ENCODE measurements at regions not wholly inside any gene's neighbourhood (a gene's known extent, or its start where the extent isn't known, plus 50 kb on each side); places are given as distances from the start of the nearest gene placed in this dataset.

DNA sequence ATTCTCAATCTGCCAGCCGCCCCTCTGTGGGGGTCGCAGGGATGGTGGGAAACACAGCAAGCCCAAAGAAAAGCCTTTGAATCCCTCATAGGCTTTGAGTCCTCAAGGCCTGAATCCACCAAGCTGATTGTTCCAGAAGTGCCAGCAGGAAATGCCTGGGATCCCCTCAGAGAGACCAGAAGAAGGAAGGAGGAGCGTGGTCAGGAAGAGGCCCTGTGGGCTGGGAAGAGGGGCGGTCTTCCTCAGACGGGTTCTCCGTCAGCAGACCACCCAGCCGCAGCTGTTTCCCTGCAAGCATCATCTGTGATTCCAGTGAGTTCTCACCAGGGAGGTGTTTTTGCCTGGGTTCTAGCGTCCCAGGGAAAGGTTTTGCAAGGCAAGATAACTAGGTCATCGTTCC, 190.0 kb upstream of the KLF6 start:
- TF ChIP-seq, protein P1, sequence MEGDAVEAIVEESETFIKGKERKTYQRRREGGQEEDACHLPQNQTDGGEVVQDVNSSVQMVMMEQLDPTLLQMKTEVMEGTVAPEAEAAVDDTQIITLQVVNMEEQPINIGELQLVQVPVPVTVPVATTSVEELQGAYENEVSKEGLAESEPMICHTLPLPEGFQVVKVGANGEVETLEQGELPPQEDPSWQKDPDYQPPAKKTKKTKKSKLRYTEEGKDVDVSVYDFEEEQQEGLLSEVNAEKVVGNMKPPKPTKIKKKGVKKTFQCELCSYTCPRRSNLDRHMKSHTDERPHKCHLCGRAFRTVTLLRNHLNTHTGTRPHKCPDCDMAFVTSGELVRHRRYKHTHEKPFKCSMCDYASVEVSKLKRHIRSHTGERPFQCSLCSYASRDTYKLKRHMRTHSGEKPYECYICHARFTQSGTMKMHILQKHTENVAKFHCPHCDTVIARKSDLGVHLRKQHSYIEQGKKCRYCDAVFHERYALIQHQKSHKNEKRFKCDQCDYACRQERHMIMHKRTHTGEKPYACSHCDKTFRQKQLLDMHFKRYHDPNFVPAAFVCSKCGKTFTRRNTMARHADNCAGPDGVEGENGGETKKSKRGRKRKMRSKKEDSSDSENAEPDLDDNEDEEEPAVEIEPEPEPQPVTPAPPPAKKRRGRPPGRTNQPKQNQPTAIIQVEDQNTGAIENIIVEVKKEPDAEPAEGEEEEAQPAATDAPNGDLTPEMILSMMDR (IDR thresholded peaks at IDR 0.05), result no peak
- TF ChIP-seq POLR2A (IDR thresholded peaks at IDR 0.05), result no peak
- TF ChIP-seq EP300 (IDR thresholded peaks at IDR 0.05), result no peak
